ENCODE measurements at regions not wholly inside any gene's neighbourhood (a gene's known extent, or its start where the extent isn't known, plus 50 kb on each side); places are given as distances from the start of the nearest gene placed in this dataset.

GRCh38 chr4:79585834-79586233 lies 177.8 kb upstream of the GK2 start:
- Histone ChIP-seq H3K79me2 (no peaks in the 10 kb centered on the region), H3K4me1 (ENCODE audit: insufficient read depth) (no peaks in the 10 kb centered on the region), H3K27ac (no peak overlapping the region), H3K36me3 (replicated peaks; ENCODE audit: insufficient read depth, low read depth) (no peaks in the 10 kb centered on the region), H4K20me1 (ENCODE audit: insufficient read depth, poor library complexity, severe bottlenecking) (no peaks in the 10 kb centered on the region), H3K9me2 (replicated peaks; ENCODE audit: insufficient read depth) (no peaks in the 10 kb centered on the region), H3K27me3 (no peaks in the 10 kb centered on the region), H3K4me3 (no peak overlapping the region), H2AFZ (no peak overlapping the region), H3K9me3 (ENCODE audit: low read depth) (no peaks in the 10 kb centered on the region), H3K4me2 (no peak overlapping the region)
- no peak for TF ChIP-seq EZH2 (IDR thresholded peaks at IDR 0.05; ENCODE audit: borderline replicate concordance)
- no peak for TF ChIP-seq EZH2phosphoT487 (IDR thresholded peaks at IDR 0.05; ENCODE audit: low read depth, severe bottlenecking, unreplicated experiment)
- TF ChIP-seq, protein P1, sequence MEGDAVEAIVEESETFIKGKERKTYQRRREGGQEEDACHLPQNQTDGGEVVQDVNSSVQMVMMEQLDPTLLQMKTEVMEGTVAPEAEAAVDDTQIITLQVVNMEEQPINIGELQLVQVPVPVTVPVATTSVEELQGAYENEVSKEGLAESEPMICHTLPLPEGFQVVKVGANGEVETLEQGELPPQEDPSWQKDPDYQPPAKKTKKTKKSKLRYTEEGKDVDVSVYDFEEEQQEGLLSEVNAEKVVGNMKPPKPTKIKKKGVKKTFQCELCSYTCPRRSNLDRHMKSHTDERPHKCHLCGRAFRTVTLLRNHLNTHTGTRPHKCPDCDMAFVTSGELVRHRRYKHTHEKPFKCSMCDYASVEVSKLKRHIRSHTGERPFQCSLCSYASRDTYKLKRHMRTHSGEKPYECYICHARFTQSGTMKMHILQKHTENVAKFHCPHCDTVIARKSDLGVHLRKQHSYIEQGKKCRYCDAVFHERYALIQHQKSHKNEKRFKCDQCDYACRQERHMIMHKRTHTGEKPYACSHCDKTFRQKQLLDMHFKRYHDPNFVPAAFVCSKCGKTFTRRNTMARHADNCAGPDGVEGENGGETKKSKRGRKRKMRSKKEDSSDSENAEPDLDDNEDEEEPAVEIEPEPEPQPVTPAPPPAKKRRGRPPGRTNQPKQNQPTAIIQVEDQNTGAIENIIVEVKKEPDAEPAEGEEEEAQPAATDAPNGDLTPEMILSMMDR (IDR thresholded peaks at IDR 0.05; ENCODE audit: poor library complexity), result no peak
- DNase-seq (ENCODE audit: low spot score), result no peak
- WGBS (ENCODE audit: low lambda C conversion rate, missing lambda C conversion rate), result 77% methylated on average over 3 of the region's 3 CpGs

DNA sequence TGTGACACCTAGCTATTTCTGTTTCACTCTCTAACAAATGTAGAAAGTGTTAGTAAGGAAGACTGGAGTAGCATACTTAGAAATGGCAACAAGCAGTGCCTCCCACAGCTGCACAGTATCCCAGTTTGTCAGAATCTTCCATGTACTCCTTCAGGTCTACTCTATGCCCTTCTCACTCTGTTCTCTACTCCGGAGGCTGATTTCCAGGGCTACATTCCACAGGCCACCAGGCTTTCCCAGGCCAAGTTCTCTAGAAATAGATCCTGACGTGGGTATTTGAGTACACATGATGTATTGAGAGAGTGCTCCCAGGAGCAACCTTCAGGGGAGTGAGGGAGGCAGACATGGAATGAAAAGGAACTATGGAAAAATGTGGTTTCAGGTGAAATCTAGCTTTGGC lies 177.3 kb upstream of the GK2 start:
- Histone ChIP-seq H3K4me2 (no peak overlapping the region), H3K9me2 (replicated peaks; ENCODE audit: insufficient read depth) (no peaks in the 10 kb centered on the region), H3K27ac (no peak overlapping the region), H3K4me3 (no peak overlapping the region), H4K20me1 (ENCODE audit: insufficient read depth, poor library complexity, severe bottlenecking) (no peaks in the 10 kb centered on the region), H3K27me3 (no peaks in the 10 kb centered on the region), H3K9me3 (ENCODE audit: low read depth) (no peaks in the 10 kb centered on the region), H2AFZ (no peak overlapping the region), H3K79me2 (no peaks in the 10 kb centered on the region), H3K36me3 (replicated peaks; ENCODE audit: insufficient read depth, low read depth) (no peaks in the 10 kb centered on the region), H3K4me1 (ENCODE audit: insufficient read depth) (no peaks in the 10 kb centered on the region)
- no peak for DNase-seq (ENCODE audit: low spot score)
- 75% methylated on average over 2 of the region's 2 CpGs for WGBS (ENCODE audit: low lambda C conversion rate, missing lambda C conversion rate)
- TF ChIP-seq, protein P1 (IDR thresholded peaks at IDR 0.05; ENCODE audit: poor library complexity), result no peak
- TF ChIP-seq EZH2phosphoT487 (IDR thresholded peaks at IDR 0.05; ENCODE audit: low read depth, severe bottlenecking, unreplicated experiment) (no peak), EZH2 (IDR thresholded peaks at IDR 0.05; ENCODE audit: borderline replicate concordance) (no peak)

DNA sequence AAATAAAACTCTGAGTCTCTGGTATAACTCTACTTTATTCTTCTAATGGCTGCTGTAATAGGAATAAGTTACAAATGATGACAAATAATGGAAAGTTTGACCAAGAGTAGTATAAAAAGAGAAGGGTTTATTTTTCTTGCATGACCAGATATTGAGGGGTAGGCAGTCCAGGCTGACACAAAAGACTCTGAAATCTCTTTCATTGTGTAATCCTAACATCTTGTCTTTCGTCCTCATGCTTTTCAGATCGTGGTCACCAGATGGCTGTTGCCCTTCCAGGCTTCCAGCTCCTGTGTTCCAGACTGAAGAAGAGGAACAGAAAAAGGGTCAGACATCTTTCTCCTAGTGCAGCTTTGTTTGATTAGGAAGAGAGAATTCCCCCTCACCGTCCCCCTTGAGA lies 176.9 kb upstream of the GK2 start:
- 93% methylated on average over 3 of the region's 3 CpGs for WGBS (ENCODE audit: low lambda C conversion rate, missing lambda C conversion rate)
- no peak overlapping the region for H2AFZ ChIP-seq
- no peak overlapping the region for H3K4me2 ChIP-seq
- no peaks in the 10 kb centered on the region for H3K9me2 ChIP-seq (replicated peaks; ENCODE audit: insufficient read depth)
- no peak overlapping the region for H3K4me3 ChIP-seq
- H3K27me3 ChIP-seq, result no peaks in the 10 kb centered on the region
- DNase-seq (ENCODE audit: low spot score), result no peak
- no peaks in the 10 kb centered on the region for H3K4me1 ChIP-seq (ENCODE audit: insufficient read depth)
- no peaks in the 10 kb centered on the region for H4K20me1 ChIP-seq (ENCODE audit: insufficient read depth, poor library complexity, severe bottlenecking)
- H3K79me2 ChIP-seq, result no peaks in the 10 kb centered on the region
- no peaks in the 10 kb centered on the region for H3K36me3 ChIP-seq (replicated peaks; ENCODE audit: insufficient read depth, low read depth)
- H3K9me3 ChIP-seq (ENCODE audit: low read depth), result no peaks in the 10 kb centered on the region
- no peak overlapping the region for H3K27ac ChIP-seq
- TF ChIP-seq, protein P1 (IDR thresholded peaks at IDR 0.05; ENCODE audit: poor library complexity), result no peak
- TF ChIP-seq EZH2phosphoT487 (IDR thresholded peaks at IDR 0.05; ENCODE audit: low read depth, severe bottlenecking, unreplicated experiment), result no peak
- no peak for TF ChIP-seq EZH2 (IDR thresholded peaks at IDR 0.05; ENCODE audit: borderline replicate concordance)

GRCh38 chr4:79584352-79584751 lies 176.3 kb upstream of the GK2 start:
- Histone ChIP-seq H3K9me2 (replicated peaks; ENCODE audit: insufficient read depth) (no peaks in the 10 kb centered on the region), H3K79me2 (no peaks in the 10 kb centered on the region), H3K9me3 (ENCODE audit: low read depth) (no peaks in the 10 kb centered on the region), H2AFZ (no peak overlapping the region), H3K4me2 (no peak overlapping the region), H3K27me3 (no peaks in the 10 kb centered on the region), H3K4me3 (no peak overlapping the region), H3K27ac (no peak overlapping the region), H4K20me1 (ENCODE audit: insufficient read depth, poor library complexity, severe bottlenecking) (no peaks in the 10 kb centered on the region), H3K4me1 (ENCODE audit: insufficient read depth) (no peaks in the 10 kb centered on the region), H3K36me3 (replicated peaks; ENCODE audit: insufficient read depth, low read depth) (no peaks in the 10 kb centered on the region)
- TF ChIP-seq EZH2 (IDR thresholded peaks at IDR 0.05; ENCODE audit: borderline replicate concordance) (no peak), EZH2phosphoT487 (IDR thresholded peaks at IDR 0.05; ENCODE audit: low read depth, severe bottlenecking, unreplicated experiment) (no peak)
- TF ChIP-seq, protein P1 (IDR thresholded peaks at IDR 0.05; ENCODE audit: poor library complexity), result no peak
- WGBS (ENCODE audit: low lambda C conversion rate, missing lambda C conversion rate), result 94% methylated on average over 1 of the region's 1 CpG
- DNase-seq (ENCODE audit: low spot score), result no peak

Measured in hepatocyte (in vitro differentiated cells).